GM23338 (cell line): ENCODE measurements at regions not wholly inside any gene's neighbourhood (a gene's known extent, or its start where the extent isn't known, plus 50 kb on each side); places are given as distances from the start of the nearest gene placed in this dataset.

Experiments used
- ATAC-seq: fragments of 200-7000 bp; cut with Tn5 transposase; 3 replicates; pipeline ENCODE4 v1.9.1; 2020
- DNase-seq: peaks from one replicate; pipeline ENCODE4 v3.0.0-alpha.2; 2015; ENCODE audit warnings: low spot score
- H2AFZ ChIP-seq: fragments of 200-600 bp; sonication (generic); 2 replicates; pipeline ENCODE4 v1.8.0; 2016; ENCODE audit warnings: antibody characterized with exemption, mild to moderate bottlenecking, moderate library complexity
- H3F3A ChIP-seq: fragments of 200-600 bp; sonication (generic); replicated peaks from 2 replicates; pipeline ENCODE4 v1.8.0; 2017; ENCODE audit warnings: antibody characterized with exemption, mixed run types, low read depth
- H3K27ac ChIP-seq: fragments of 200-600 bp; sonication (generic); 2 replicates; pipeline ENCODE4 v1.6.1; 2016; ENCODE audit warnings: low read depth
- H3K27me3 ChIP-seq: fragments of 200-600 bp; sonication (generic); 2 replicates; pipeline ENCODE4 v1.8.0; 2016; ENCODE audit warnings: mild to moderate bottlenecking, mixed run types, moderate library complexity; ENCODE audit not compliant: insufficient read depth
- H3K36me3 ChIP-seq: fragments of 200-600 bp; sonication (generic); 2 replicates; pipeline ENCODE4 v1.8.0; 2016; ENCODE audit warnings: mild to moderate bottlenecking; ENCODE audit not compliant: insufficient read depth
- H3K4me1 ChIP-seq: fragments of 200-600 bp; sonication (generic); 2 replicates; pipeline ENCODE4 v1.8.0; 2016; ENCODE audit warnings: mild to moderate bottlenecking, moderate library complexity; ENCODE audit not compliant: insufficient read depth
- H3K4me2 ChIP-seq: fragments of 200-600 bp; sonication (generic); 2 replicates; pipeline ENCODE4 v1.7.1; 2017; ENCODE audit warnings: mixed run types
- H3K4me3 ChIP-seq: fragments of 200-600 bp; sonication (generic); 2 replicates; pipeline ENCODE4 v1.6.1; 2016; ENCODE audit warnings: mixed run types
- H3K79me2 ChIP-seq: fragments of 200-600 bp; sonication (generic); replicated peaks from 2 replicates; pipeline ENCODE4 v1.8.0; 2017; ENCODE audit warnings: mild to moderate bottlenecking; ENCODE audit not compliant: insufficient read depth
- H3K9me2 ChIP-seq: fragments of 200-600 bp; sonication (generic); 2 replicates; pipeline ENCODE4 v1.8.0; 2017; ENCODE audit not compliant: insufficient read depth
- H4K20me1 ChIP-seq: fragments of 200-600 bp; sonication (generic); replicated peaks from 2 replicates; pipeline ENCODE4 v1.8.0; 2017; ENCODE audit warnings: mild to moderate bottlenecking; ENCODE audit not compliant: insufficient read depth
- H3K27ac Mint-ChIP-seq: 2 replicates; pipeline ENCODE4 v1.8.0; 2020; ENCODE audit warnings: inconsistent platforms, mild to moderate bottlenecking, moderate library complexity, mixed read lengths
- H3K27me3 Mint-ChIP-seq: 3 replicates; pipeline ENCODE4 v1.8.0; 2022; ENCODE audit warnings: low read depth, mild to moderate bottlenecking, moderate library complexity, mixed read lengths, inconsistent platforms; ENCODE audit not compliant: insufficient read depth, poor library complexity
- H3K36me3 Mint-ChIP-seq: 3 replicates; pipeline ENCODE4 v1.8.0; 2021; ENCODE audit warnings: low read depth, mild to moderate bottlenecking, inconsistent platforms, moderate library complexity, mixed read lengths
- H3K4me1 Mint-ChIP-seq: 3 replicates; pipeline ENCODE4 v1.8.0; 2020; ENCODE audit warnings: mild to moderate bottlenecking, inconsistent platforms, mixed read lengths
- H3K4me3 Mint-ChIP-seq: 3 replicates; pipeline ENCODE4 v1.8.0; 2021; ENCODE audit warnings: moderate library complexity, mild to moderate bottlenecking, inconsistent platforms, mixed read lengths
- H3K9me3 Mint-ChIP-seq: 3 replicates; pipeline ENCODE4 v1.8.0; 2020; ENCODE audit warnings: moderate library complexity, mild to moderate bottlenecking, inconsistent platforms, mixed read lengths
- CREB1 ChIP-seq: fragments of 250-450 bp; sonication (Bioruptor Pico); IDR thresholded peaks from 2 replicates; pipeline ENCODE4 v1.5.0; 2020; ENCODE audit warnings: low read depth, mild to moderate bottlenecking, moderate library complexity
- EZH2 ChIP-seq: fragments of 200-600 bp; sonication (generic); IDR thresholded peaks from one replicate; pipeline ENCODE4 v1.8.0; 2017; ENCODE audit warnings: antibody characterized with exemption, mild to moderate bottlenecking, low read depth; ENCODE audit not compliant: unreplicated experiment
- EZH2phosphoT487 ChIP-seq: fragments of 200-600 bp; sonication (generic); IDR thresholded peaks from one replicate; pipeline ENCODE4 v1.8.1; 2018; ENCODE audit warnings: antibody characterized with exemption; ENCODE audit not compliant: unreplicated experiment
- NANOG ChIP-seq: IDR thresholded peaks from 2 replicates; pipeline ENCODE4 v1.6.1; 2016; ENCODE audit warnings: antibody characterized with exemption, borderline replicate concordance
- STAT1 ChIP-seq: IDR thresholded peaks from one replicate; pipeline ENCODE4 v1.6.1; 2016; ENCODE audit warnings: antibody characterized with exemption; ENCODE audit not compliant: unreplicated experiment
- ZNF114 ChIP-seq: fragments of 250-450 bp; sonication (Bioruptor Pico); IDR thresholded peaks from 2 replicates; pipeline ENCODE4 v1.5.0; 2020; ENCODE audit warnings: mild to moderate bottlenecking, moderate library complexity
- ZNF331 ChIP-seq: fragments of 250-450 bp; sonication (Bioruptor Pico); IDR thresholded peaks from 2 replicates; pipeline ENCODE4 v1.5.0; 2020; ENCODE audit warnings: low read depth, mild to moderate bottlenecking, moderate library complexity
- TF ChIP-seq, protein P1 (sequence below): IDR thresholded peaks from one replicate; pipeline ENCODE4 v1.6.1; 2018; ENCODE audit warnings: antibody characterized with exemption; ENCODE audit not compliant: unreplicated experiment
- TF ChIP-seq, protein P2 (sequence below), 2 experiments: fragments of 200-600 bp in 1 of 2; sonication (generic) in 1 of 2; conservative IDR thresholded peaks; 2 replicates each; pipeline versions ENCODE4 v1.5.1 to v1.6.1; 2016 to 2017; ENCODE audit warnings: antibody characterized with exemption in 2 of 2, low read depth in 2 of 2, mild to moderate bottlenecking in 2 of 2, moderate library complexity in 1 of 2
- TF ChIP-seq, protein P3 (sequence below): IDR thresholded peaks from 2 replicates; pipeline ENCODE4 v1.6.1; 2016; ENCODE audit warnings: antibody characterized with exemption
- TF ChIP-seq, protein P4 (sequence below): fragments of 250-450 bp; sonication (Bioruptor Pico); IDR thresholded peaks from 2 replicates; pipeline ENCODE4 v1.5.0; 2020; ENCODE audit warnings: mild to moderate bottlenecking, moderate library complexity

DNA sequence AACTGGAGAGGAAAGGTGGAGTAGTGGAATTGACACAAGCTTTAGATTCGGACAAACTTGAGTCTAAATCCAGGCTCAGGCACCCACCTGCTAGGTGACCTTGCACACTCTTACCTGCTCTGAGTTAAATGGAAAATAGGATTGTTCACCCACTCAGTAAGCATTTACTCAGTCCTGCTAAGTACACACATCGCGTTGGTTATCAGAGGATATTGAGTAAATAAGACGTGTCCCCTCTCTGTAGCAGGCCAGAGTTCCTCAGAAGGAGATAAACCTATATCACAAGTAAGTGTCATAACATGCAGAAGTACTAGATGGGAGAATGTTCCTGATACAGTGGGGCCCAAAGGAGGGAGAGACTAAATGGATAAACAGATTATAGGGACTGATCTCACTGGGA is 117.7 kb downstream of the SMIM20 start:
- Histone ChIP-seq H3K27me3 (no peaks in the 10 kb centered on the region), H3K9me2 (0 out of 2 replicates have a peak, but pooled peaks cover 2% of the 10 kb centered on the region), H3K36me3 (no peaks in the 10 kb centered on the region), H4K20me1 (no peaks in the 10 kb centered on the region), H3K4me1 (peaks cover 23% of the 10 kb centered on the region), H3F3A (peaks cover 22% of the 10 kb centered on the region), H3K79me2 (no peaks in the 10 kb centered on the region; the same call in 1 of the 2 replicates), H3K4me3 (no peak overlapping the region; the same call in 1 of the 2 replicates), H3K4me2 (peak overlapping the region; percentile 60; the same call in 1 of the 2 replicates), H2AFZ (no peak overlapping the region), H3K27ac (peak overlapping the region; percentile 99)
- ATAC-seq (no peak), DNase-seq (no peak)
- Mint-ChIP-seq H3K36me3 (peaks cover 17% of the 10 kb centered on the region), H3K4me3 (peak overlapping the region; percentile 15; the same call in 1 of the 3 replicates), H3K9me3 (peaks cover 12% of the 10 kb centered on the region), H3K4me1 (peaks cover 38% of the 10 kb centered on the region), H3K27ac (peak overlapping the region; percentile 94), H3K27me3 (peaks cover 8% of the 10 kb centered on the region)
- TF ChIP-seq, protein P1, sequence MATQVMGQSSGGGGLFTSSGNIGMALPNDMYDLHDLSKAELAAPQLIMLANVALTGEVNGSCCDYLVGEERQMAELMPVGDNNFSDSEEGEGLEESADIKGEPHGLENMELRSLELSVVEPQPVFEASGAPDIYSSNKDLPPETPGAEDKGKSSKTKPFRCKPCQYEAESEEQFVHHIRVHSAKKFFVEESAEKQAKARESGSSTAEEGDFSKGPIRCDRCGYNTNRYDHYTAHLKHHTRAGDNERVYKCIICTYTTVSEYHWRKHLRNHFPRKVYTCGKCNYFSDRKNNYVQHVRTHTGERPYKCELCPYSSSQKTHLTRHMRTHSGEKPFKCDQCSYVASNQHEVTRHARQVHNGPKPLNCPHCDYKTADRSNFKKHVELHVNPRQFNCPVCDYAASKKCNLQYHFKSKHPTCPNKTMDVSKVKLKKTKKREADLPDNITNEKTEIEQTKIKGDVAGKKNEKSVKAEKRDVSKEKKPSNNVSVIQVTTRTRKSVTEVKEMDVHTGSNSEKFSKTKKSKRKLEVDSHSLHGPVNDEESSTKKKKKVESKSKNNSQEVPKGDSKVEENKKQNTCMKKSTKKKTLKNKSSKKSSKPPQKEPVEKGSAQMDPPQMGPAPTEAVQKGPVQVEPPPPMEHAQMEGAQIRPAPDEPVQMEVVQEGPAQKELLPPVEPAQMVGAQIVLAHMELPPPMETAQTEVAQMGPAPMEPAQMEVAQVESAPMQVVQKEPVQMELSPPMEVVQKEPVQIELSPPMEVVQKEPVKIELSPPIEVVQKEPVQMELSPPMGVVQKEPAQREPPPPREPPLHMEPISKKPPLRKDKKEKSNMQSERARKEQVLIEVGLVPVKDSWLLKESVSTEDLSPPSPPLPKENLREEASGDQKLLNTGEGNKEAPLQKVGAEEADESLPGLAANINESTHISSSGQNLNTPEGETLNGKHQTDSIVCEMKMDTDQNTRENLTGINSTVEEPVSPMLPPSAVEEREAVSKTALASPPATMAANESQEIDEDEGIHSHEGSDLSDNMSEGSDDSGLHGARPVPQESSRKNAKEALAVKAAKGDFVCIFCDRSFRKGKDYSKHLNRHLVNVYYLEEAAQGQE, result no peak
- TF ChIP-seq NANOG (no peak), ZNF331 (CRISPR knock-in tag) (no peak), EZH2phosphoT487 (no peak), EZH2 (no peak), STAT1 (no peak), ZNF114 (no peak), CREB1 (no peak)
- TF ChIP-seq, protein P2, sequence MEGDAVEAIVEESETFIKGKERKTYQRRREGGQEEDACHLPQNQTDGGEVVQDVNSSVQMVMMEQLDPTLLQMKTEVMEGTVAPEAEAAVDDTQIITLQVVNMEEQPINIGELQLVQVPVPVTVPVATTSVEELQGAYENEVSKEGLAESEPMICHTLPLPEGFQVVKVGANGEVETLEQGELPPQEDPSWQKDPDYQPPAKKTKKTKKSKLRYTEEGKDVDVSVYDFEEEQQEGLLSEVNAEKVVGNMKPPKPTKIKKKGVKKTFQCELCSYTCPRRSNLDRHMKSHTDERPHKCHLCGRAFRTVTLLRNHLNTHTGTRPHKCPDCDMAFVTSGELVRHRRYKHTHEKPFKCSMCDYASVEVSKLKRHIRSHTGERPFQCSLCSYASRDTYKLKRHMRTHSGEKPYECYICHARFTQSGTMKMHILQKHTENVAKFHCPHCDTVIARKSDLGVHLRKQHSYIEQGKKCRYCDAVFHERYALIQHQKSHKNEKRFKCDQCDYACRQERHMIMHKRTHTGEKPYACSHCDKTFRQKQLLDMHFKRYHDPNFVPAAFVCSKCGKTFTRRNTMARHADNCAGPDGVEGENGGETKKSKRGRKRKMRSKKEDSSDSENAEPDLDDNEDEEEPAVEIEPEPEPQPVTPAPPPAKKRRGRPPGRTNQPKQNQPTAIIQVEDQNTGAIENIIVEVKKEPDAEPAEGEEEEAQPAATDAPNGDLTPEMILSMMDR (conservative IDR thresholded peaks at IDR 0.05; ENCODE audit: low read depth in 2 of 2), result no peak
- TF ChIP-seq, protein P3, sequence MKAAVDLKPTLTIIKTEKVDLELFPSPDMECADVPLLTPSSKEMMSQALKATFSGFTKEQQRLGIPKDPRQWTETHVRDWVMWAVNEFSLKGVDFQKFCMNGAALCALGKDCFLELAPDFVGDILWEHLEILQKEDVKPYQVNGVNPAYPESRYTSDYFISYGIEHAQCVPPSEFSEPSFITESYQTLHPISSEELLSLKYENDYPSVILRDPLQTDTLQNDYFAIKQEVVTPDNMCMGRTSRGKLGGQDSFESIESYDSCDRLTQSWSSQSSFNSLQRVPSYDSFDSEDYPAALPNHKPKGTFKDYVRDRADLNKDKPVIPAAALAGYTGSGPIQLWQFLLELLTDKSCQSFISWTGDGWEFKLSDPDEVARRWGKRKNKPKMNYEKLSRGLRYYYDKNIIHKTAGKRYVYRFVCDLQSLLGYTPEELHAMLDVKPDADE, result no peak
- TF ChIP-seq, protein P4, sequence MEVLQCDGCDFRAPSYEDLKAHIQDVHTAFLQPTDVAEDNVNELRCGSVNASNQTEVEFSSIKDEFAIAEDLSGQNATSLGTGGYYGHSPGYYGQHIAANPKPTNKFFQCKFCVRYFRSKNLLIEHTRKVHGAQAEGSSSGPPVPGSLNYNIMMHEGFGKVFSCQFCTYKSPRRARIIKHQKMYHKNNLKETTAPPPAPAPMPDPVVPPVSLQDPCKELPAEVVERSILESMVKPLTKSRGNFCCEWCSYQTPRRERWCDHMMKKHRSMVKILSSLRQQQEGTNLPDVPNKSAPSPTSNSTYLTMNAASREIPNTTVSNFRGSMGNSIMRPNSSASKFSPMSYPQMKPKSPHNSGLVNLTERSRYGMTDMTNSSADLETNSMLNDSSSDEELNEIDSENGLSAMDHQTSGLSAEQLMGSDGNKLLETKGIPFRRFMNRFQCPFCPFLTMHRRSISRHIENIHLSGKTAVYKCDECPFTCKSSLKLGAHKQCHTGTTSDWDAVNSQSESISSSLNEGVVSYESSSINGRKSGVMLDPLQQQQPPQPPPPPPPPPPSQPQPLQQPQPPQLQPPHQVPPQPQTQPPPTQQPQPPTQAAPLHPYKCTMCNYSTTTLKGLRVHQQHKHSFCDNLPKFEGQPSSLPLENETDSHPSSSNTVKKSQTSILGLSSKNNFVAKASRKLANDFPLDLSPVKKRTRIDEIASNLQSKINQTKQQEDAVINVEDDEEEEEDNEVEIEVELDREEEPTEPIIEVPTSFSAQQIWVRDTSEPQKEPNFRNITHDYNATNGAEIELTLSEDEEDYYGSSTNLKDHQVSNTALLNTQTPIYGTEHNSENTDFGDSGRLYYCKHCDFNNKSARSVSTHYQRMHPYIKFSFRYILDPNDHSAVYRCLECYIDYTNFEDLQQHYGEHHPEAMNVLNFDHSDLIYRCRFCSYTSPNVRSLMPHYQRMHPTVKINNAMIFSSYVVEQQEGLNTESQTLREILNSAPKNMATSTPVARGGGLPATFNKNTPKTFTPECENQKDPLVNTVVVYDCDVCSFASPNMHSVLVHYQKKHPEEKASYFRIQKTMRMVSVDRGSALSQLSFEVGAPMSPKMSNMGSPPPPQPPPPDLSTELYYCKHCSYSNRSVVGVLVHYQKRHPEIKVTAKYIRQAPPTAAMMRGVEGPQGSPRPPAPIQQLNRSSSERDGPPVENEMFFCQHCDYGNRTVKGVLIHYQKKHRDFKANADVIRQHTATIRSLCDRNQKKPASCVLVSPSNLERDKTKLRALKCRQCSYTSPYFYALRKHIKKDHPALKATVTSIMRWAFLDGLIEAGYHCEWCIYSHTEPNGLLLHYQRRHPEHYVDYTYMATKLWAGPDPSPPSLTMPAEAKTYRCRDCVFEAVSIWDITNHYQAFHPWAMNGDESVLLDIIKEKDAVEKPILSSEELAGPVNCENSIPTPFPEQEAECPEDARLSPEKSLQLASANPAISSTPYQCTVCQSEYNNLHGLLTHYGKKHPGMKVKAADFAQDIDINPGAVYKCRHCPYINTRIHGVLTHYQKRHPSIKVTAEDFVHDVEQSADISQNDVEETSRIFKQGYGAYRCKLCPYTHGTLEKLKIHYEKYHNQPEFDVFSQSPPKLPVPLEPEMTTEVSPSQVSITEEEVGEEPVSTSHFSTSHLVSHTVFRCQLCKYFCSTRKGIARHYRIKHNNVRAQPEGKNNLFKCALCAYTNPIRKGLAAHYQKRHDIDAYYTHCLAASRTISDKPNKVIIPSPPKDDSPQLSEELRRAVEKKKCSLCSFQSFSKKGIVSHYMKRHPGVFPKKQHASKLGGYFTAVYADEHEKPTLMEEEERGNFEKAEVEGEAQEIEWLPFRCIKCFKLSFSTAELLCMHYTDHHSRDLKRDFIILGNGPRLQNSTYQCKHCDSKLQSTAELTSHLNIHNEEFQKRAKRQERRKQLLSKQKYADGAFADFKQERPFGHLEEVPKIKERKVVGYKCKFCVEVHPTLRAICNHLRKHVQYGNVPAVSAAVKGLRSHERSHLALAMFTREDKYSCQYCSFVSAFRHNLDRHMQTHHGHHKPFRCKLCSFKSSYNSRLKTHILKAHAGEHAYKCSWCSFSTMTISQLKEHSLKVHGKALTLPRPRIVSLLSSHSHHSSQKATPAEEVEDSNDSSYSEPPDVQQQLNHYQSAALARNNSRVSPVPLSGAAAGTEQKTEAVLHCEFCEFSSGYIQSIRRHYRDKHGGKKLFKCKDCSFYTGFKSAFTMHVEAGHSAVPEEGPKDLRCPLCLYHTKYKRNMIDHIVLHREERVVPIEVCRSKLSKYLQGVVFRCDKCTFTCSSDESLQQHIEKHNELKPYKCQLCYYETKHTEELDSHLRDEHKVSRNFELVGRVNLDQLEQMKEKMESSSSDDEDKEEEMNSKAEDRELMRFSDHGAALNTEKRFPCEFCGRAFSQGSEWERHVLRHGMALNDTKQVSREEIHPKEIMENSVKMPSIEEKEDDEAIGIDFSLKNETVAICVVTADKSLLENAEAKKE, result no peak
